HT1080 (cell line): ENCODE measurements at regions not wholly inside any gene's neighbourhood (a gene's known extent, or its start where the extent isn't known, plus 50 kb on each side); places are given as distances from the start of the nearest gene placed in this dataset.

Experiments
- DNase-seq: peaks from one replicate; pipeline ENCODE4 v3.0.0-alpha.2; 2015; ENCODE audit warnings: low read depth

GRCh38 chr15:100783291-100783690 lies 96.3 kb upstream of the ALDH1A3 start:
- DNase-seq = no peak

GRCh38 chr15:100783760-100784492 lies 95.7 kb upstream of the ALDH1A3 start:
- no peak for DNase-seq

GRCh38 chr15:100784493-100785180 lies 95.0 kb upstream of the ALDH1A3 start:
- no peak for DNase-seq

GRCh38 chr15:100785181-100786138 lies 94.2 kb upstream of the ALDH1A3 start:
- DNase-seq = no peak

- no peak for DNase-seq
Observed at GRCh38 chr15:100786139-100786531, 93.5 kb upstream of the ALDH1A3 start.

DNA sequence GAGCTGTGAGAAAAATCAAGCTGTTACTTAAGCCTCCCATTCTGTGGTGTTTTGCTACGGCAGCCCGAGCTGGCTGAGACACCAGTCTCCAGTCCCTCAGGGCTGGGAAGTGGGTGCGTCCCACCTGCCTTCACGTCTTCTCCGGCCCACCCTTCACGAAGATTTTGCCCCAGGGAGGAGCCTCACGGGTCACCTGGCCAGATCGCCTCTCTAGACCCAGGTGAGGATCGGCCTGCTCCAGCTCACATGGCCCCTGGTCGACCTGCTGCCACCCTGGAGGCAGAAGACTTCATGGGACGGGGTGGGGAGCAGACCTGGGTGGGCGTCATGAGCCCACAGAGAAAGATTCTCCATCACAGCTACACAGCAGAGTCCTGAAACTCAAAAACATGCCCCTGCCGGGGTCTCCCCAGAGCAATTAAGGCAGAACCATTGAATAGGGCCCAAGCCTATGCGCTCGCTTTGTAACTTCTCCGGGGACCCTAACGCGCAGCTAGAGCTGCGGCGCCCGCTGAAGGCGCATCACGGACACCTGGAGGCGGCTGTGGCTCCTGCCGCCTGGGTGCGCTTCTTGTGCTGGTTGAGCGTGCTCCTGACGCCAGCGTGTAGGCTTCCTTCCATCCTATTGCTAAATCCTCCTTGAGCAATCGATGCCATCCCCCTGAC lies 92.6 kb upstream of the ALDH1A3 start:
- no peak for DNase-seq

- no peak for DNase-seq
Observed at GRCh38 chr15:100787567-100788417, 91.8 kb upstream of the ALDH1A3 start.

GRCh38 chr15:100788418-100789105 lies 91.1 kb upstream of the ALDH1A3 start:
- DNase-seq = no peak

- no peak for DNase-seq
Observed at GRCh38 chr15:100790786-100791265, 88.8 kb upstream of the ALDH1A3 start.

DNA sequence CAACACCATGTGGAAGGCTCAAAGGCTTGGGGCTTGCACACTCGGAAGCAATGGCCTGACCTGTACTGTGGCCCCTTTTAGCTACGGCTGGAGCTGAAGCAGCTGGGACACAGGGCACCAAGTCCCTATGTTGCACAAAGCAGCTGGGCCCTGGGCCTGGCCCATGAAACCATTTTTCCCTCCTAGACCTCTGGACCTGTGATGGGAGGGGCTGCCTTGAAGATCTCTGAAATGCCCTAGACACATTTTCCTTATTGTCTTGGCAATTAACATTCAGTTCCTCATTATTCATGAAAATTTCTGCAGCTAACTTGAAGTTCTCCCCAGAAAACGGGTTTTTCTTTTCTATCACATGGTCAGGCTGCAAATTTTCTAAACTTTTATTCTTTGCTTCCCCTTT lies 85.6 kb upstream of the ALDH1A3 start:
- no peak for DNase-seq

GRCh38 chr15:100801256-100801900 lies 78.3 kb upstream of the ALDH1A3 start:
- DNase-seq = no peak

GRCh38 chr15:100802421-100803170 lies 77.0 kb upstream of the ALDH1A3 start:
- DNase-seq = no peak

DNA sequence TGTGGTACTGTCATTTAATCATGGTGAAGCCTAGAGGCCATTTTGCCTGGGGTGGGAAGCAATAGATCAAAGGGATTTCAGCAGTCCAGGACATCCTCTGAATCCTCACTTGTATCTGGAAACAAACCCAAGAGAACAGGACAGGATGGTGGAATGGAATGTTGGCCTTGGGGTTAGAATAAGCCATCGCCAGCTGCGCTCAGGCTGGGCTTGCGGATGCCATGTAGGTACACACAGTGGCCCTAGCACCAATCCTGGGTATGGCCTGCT lies 76.5 kb upstream of the ALDH1A3 start:
- no peak for DNase-seq

GRCh38 chr15:100806157-100806556 lies 73.5 kb upstream of the ALDH1A3 start:
- no peak for DNase-seq

DNA sequence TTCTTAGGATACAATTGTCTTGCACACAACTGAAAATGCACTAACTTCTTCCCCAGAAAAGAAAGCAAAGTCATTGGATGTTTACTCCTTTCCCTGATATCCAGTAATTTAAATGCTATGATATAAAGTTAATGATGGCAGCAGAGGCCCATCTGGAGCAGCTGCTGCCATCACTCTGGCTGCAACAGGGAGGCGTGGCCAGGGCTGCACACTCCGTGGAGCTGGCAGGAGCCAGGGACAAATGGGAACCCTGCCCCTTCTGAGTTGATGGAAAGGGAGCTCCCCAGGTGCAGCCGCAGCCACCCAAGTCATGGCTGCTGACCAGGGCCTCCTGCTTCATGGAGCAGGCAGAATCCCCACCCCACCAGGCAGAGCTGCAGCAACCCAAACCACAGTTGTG lies 72.6 kb upstream of the ALDH1A3 start:
- DNase-seq = no peak

DNA sequence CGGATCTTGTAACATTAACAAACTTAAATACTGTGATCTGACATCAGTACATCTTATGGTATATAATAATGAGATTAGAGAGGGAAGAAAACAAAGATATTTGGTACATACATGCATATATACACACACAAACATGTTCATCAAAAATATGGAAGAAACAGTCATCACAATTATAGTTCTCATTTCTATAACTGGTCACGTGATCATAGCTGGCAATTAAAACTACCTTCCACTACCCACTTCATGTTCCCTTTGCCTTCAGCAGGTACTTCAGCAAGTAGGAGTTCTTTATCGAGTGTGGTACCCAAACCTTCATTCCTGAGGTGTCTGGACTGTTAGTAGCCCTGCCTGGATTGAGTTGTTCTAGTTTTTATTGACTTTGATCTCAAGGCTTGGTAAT lies 70.9 kb upstream of the ALDH1A3 start:
- DNase-seq = no peak

GRCh38 chr15:100809151-100809550 lies 70.5 kb upstream of the ALDH1A3 start:
- peak; percentile 59 for DNase-seq

- no peak for DNase-seq
Observed at GRCh38 chr15:100809587-100809986, 70.0 kb upstream of the ALDH1A3 start.

DNA sequence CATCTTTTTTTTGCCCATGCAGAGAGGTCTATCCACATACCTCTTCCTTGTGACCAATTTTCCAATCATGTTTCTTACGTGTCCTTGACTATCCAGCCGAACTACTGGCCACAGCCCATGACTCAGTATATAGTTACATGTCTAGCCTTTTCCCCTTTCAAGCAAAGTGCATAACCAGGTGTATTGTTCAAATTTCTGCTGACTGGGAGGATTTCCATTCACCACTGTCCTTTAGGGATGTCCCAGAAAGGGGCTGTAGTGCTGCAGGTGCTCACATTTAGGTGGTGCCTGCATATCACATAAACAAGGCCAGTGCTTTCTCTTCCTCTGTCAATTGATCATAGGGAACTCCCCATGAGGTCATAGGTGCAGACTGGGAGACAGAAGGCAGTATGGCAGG lies 69.4 kb upstream of the ALDH1A3 start:
- no peak for DNase-seq
